HG03442 (cell line): ENCODE measurements at regions not wholly inside any gene's neighbourhood (a gene's known extent, or its start where the extent isn't known, plus 50 kb on each side); places are given as distances from the start of the nearest gene placed in this dataset.

ENCODE experiments used
- ATAC-seq: cut with Tn5 transposase; IDR thresholded peaks from one replicate; pipeline ENCODE4 v1.9.1; 2021; ENCODE audit warnings: mild to moderate bottlenecking, moderate library complexity; ENCODE audit not compliant: unreplicated experiment

DNA sequence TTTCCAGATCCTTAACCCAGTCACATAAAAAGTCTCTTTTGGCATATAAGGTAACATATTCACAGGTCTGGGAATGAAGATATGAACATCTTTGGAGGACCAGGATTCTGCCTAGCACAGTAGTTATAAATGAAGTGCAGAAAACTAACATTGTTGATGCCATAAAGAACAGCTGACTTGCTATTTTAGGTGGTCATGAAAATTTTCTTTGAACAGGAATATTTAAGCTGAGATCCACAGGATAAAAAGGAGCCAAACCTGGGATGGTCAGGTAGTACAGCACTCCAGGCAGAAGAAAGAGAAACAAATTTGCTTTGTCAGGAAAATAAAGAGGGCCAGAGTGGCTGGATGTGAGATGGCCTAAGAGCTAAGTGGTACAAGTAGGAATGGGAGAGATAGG, 80.0 kb downstream of the CENPW start:
- no peak for ATAC-seq

DNA sequence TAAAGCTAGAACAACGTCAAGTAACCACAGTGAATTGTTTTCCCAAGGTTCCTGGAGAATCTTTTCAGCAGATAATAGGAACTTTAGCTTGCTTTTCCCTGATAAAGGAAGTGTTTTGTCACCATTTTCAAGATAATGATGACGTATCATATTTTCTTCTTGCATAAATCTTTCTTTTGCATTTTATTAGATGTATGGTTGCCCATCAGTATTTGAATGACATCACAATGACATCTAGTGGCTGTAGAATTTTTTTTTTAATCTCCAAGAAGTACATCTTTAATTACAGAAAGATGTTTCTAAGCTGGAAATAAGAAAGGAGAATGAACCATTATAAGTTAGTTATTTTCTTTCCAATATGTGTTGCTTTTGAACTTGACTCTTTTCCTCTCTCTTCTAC, 83.0 kb downstream of the CENPW start:
- ATAC-seq = no peak

DNA sequence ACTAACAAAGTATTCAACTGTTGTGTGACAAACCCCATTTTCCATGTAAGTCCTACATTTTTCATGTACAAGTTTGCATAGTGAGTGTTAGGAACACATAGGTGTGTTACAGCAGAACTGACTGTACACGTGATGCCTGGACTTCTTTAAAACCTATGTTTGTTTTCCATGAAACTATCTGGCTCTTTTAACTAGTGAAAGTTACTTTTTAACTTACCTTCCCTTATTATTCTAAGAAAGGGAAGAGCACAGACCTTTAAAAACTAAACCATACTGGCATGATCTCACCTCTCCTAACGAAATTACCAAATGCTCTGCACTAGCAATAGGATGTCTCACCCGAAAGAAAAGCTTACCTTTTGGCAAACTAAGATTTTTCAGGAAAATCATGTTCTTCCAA, 87.8 kb downstream of the CENPW start:
- ATAC-seq = no peak

DNA sequence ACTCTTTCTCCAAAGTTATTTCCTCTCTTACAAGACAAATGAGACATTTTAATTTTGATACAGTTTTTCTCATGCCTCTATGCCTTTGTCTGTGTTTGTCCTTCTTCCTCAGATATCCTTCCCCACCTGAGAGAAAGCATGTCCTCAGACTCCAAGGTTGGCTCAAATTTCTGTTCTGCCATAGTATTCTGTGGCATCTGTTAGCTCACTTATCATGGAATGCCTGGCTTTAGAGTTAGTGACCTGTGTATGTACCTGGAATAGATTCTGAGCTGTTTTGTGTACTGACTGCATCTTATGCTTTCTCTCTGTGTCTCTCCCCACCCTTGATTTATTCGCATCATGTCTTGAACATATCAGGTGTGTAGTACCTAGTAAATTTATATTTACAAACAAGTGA, 90.0 kb downstream of the CENPW start:
- no peak for ATAC-seq

DNA sequence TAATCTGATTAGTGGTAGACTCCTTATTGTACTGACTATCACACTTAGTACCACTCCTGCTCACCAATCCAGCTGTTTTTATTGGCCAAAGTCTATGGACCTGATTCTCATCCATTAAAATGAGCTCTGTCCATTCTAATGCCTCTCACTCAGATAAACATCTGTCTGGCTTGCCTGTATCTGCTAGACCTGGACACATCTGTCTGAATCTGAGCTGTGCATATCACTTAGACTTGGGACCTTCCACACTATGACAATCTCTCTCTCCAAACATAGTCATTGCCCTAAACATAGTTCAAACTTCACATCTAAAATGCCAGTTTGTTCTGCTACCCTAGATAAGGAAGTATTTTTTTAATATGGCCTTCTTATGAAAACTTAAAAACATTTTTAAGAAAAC, 92.6 kb downstream of the CENPW start:
- ATAC-seq = no peak

DNA sequence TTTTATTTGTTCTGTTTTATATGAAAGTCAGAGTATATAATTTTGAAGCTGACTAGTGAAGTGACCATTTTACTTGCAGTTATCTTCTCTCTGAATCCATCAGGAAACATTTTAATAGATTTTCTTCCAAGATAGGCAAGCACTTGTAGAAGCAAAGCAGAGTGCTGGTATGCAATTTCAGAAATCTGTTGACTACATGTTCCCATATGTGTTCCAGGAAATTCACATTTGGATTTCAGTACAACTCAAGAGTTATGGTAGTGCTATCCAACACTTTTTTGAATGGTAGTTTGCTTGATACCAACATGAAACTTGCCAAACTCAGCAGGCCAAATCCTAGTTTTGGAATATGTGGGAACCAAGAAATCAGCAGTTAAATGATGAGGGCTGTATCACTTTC, 94.0 kb downstream of the CENPW start:
- ATAC-seq = no peak

DNA sequence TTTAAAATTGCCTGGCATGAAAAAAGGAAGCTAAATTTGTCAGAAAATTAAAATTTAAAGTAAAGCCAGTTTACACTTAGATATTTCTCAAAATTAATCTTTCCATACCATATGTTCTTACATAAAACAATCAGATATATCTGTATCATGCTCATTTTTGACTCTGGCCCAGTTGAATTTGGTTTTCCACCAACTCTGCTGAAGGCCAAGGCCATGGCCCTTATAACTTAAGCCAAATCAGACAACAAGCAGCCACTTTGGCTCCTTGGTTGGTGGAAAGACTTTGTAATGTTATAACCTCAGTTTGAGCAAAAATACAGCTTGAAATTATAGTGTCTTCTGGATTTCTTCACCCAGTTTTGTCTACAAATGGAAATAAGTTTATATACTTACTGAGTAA, 97.3 kb downstream of the CENPW start:
- ATAC-seq = no peak

DNA sequence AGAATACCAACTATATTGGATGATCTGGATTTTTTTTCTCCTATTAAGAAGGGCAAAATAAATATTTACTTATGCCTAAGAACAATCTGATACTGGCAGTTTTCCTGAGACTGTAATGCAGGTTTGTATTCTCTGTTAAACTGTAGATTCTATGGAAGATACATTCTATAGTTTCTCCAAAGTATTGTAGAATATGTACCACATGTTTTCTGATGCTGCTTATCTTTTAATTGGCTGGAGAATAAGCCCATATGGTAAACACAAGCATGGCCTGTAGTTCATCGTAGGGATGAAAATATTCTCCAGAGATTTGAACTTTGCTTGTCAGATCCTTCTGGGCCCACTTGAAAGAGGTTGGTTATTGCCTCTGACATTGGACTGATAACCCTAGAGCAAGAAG, 99.1 kb downstream of the CENPW start:
- no peak for ATAC-seq

DNA sequence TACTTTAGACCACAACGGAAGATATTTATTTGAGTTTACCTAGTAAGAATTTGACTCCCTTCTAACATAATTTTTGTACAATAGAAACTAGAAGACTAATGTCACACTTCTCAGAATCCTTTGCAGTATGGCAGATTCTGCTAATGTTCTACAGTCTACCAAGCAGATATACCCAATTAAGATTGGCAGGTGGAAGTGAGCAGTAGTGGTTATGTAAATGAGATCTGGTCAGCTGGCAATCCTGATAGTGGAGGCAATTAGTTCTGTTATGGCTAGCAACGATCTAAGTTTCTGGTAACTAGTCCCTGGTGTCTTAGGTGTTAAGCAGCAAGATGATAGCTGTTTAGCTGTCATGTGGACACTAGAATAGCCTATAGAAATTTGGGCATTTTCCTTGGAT, 101.0 kb downstream of the CENPW start:
- no peak for ATAC-seq

DNA sequence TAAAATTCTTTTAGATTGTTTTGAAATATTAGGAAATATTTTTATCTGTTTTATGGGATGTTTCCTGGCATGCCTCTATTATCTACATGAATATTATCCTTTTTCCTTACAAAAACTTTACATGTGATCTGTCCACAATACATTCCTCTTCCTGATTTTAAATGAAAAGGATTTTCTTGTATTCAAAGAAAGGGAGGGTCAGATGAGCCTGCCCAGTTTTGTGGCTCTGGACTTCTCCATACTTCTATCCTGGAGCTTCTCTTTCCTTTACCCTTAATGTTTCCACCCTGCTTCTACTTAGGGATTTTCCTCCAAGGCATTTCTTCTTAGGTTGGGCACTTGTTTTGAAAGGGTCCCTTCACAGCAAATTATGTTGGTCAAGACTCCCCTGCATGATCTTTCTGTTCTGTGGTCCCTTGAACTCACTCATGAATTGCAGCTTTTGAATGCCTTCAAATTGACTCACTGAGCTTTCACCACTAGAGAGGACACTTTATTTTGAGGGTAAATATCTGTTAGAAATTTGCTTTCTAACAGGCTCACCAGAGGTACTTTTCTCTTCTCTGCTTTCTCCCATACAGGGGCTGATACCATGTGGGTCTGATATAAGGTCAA, 104.9 kb downstream of the CENPW start:
- no peak for ATAC-seq

DNA sequence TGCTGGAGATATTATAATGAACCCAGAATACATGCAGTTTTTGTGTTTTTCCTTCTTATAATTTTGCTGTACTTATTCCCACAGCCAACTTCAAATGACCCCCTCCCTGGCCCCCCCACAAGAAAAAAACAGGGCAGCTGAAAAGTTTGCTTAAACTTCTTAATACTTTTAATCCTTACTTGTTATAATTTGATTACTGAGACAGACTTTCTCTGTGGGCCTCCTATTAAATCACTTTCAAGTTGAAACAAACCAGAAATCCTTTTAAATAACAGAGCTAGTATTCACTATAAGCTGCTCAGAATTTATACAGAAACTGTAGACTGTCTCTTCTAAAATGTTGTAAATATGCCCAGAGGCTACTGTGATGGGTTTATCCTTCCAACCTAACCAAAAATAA, 106.3 kb downstream of the CENPW start:
- no peak for ATAC-seq

DNA sequence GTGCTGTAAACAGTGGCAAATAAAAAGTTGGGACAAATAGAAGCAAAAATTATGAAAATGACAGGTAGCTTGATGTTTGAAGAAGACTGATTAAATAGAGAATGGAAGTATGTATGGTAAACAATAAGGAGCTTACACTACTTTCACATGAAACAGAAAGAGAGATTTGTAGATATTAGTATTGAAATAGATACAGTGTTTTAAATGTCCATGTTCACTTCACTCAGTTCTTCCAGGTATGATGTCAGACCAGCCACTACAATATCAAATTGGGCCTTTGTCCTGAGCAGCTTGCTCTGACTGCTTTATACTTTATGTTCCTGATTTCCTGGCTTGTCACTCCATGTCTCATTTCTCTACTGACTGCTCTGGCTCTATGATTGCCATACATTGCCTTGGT, 107.5 kb downstream of the CENPW start:
- no peak for ATAC-seq

DNA sequence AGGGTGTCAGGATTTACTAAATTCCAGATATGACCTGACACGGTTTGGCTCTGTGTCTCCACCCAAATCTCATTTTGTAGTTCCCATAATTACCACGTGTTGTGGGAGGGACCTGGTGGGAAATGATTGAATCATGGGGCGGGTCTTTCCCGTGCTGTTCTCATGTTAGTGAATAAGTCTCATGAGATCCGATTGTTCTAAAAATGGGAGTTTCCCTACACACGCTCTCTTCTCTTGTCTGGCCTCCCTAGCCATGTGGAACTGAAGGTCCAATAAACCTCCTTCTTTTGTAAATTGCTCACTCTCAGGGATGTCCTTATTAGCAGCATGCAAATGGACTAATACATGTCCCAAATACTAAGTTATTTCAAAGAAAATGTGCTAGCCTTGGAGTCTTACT, 121.1 kb downstream of the CENPW start:
- no peak for ATAC-seq

DNA sequence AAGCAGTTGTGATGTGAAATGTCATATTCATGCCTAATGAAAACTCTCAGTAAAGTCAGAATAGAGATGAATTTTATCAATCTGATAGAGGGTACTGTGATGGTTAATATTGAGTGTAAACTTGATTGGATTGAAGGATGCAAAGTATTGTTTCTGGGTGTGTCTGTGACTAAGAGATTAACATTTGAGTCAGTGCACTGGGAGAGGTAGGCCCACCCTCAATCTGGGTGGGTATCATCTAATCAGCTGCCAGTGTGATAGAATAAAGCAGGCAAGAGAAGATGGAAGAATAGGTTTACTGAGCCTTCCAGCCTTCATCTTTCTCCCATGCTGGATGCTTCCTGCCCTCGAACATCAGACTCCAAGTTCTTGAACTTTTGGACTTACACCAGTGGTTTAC, 124.3 kb downstream of the CENPW start:
- no peak for ATAC-seq

DNA sequence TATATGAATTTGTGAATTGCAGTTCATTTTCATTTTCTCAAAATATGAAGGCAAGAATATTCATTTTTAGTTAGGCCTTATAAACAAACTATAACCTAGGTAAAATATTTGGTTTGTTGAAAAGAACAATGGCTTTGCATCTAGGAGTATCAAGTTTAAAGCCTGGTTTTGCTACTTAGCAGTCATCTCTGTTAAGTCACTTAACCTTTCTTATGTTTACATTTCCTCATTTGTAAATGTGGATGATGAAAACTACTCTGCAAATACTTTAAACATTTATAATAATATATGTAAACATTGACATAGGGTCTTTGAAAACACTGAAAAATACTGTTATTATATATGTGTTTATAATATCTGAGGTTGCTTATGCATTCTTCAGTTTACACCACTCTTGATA, 135.5 kb downstream of the CENPW start:
- ATAC-seq = no peak

DNA sequence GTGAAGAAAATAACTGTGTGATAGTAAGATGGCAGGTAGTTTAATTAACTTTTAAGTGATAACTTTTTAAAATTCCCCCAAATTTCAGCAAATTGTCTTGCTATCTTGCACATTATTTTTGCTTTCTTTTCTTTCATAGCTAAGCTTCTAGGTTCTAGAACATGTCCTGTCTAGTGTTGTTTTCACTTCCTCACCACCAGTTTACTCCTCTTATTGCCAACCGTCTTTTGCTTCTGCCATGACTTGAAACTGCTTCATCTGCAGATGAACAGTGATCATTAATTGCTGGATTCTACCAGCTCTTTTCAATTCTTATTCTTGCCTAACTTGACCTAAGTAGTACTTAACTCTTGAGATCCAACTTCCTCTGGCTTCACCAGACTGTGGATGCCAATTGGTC, 137.8 kb downstream of the CENPW start:
- peak; percentile 75 for ATAC-seq

DNA sequence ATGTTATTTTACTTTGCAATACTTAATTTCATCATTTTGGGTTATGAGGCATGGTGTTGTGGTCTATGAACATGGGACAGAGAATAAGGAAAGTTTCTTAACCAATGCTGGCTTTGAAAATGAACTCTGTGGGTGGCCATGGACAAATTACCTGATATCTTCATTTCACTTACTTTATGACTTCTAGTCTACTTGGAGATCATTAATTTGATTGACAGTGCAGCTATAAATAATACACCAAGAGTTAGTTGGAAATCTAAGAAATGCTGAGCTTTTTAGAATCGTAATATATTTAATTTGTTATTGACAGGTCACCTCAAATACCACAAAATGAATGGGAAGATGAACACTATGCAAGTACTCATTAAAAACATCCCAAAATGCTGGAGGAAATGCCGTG, 140.4 kb downstream of the CENPW start:
- no peak for ATAC-seq

DNA sequence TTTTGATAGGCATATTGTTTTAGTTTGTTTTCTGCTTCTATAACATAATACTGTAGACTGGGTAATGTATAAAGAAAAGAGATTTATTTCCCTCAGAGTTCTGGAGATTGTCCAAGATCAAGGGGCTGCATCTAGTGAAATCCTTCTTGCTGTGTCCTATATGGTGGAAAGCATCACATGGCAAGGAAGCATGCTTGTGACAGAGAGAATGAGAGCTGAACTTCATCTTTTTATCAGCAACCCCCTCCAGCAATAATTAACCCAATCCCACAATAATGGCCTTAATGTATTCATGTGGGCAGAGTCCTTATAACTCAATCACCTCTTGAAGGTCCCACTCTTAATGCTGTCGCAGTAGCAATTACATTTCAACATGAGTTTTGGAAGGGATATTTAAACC, 141.4 kb downstream of the CENPW start:
- no peak for ATAC-seq

DNA sequence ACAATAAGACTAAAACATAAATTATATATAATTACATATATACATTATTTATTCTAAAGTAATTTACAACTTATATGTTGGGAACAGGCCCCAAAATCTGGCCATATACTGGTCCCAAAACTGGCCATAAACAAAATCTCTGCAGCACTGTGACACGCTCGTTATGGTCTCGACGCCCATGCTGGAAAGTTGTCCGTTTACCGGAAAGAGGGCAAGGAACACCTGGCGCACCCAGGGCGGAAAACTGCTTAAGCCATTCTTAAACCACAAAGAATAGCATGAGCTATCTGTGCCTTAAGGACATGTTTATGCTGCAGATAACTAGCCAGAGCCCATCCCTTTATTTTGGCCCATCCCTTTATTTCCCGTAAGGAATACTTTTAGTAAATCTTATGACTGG, 164.9 kb downstream of the CENPW start:
- ATAC-seq = no peak

DNA sequence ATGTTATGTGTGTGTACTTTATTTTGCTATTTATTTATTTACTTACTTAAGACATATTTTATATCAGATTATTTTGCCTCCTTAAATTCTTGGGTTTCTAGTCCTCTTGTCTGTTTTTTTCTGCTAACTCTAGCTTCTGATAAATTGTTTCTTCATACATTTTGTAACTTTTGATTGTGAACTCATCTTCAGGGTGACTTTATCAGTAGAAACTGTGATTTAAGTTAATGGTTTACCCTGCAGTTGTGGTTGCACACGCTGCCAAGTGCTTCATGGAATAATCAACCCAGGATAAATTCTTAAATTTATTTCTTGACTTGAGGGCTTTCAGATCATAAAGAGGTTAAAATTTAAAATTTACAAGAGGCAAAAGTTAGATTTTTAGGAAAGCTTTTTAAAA, 173.3 kb downstream of the CENPW start:
- no peak for ATAC-seq

DNA sequence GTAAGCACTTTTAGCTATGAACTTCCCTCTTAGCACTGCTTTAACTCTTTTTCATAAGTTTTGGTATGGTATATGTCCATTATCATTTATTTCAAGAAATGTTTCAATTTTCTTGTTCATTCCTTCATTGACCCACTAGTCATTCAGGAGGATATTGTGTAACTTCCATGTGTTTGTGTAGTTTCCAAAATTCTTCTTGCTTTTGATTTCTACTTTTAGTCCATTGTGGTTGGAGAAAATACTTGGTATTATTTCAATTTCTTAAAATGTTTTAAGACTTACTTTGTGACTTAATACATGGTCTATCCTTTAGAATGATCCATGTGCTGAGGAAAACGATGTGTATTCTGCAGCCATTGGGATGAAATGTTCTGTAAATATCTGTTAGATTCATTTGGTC, 176.5 kb downstream of the CENPW start:
- no peak for ATAC-seq

DNA sequence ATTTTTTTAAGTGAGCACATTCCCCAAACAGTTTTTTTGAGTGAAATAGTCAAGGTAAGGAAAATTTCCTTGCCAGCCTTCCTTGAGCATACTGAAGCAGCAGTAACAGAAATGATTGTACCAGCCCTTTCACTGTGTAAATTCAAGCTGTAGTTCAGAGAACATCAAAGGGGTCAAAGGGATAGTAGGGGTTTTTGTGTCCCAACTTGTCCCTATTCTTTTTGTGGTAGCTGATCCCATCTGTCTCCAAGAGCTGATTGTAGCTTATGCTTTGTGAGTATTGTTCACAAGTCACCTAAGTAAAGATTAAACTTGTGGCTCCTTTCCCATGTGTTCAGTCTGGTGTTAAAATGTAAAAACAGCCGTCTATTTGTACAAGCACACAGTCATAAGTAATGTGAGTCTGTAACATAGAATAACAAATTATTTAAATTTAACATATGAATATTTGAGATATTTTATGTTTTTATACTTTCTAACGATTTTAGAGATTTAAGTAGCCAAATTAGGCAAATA, 185.0 kb downstream of the CENPW start:
- ATAC-seq = no peak

DNA sequence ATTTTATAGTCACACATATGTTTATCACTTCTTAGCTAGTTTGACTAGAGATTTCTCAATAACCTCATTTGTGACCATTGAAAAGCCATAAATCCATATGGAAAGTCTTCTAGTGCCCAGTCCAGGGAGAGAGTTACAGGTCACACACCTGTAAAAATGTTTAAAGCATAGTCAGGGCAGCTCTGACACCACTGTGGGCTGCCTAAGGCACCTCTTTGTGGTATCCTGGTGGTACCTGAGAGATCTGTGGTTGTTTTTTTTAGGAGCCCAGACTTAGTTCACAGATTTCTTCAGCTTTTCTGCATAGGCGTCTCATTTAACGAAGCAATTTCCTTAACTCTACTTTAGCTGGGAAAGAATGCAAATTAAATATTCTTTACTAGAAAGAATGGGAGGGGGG, 186.6 kb downstream of the CENPW start:
- no peak for ATAC-seq
